ENCODE measurements at regions not wholly inside any gene's neighbourhood (a gene's known extent, or its start where the extent isn't known, plus 50 kb on each side); places are given as distances from the start of the nearest gene placed in this dataset.

GRCh38 chr16:20137194-20137593 is 63.5 kb upstream of the GPR139 start:
- no peak for TF ChIP-seq CTCF (IDR thresholded peaks at IDR 0.05; ENCODE audit: extremely low read depth in 1 of 2, insufficient read depth in 1 of 2, low read depth in 1 of 2, low read length in 2 of 2)
- no peak for TF ChIP-seq POLR2A (IDR thresholded peaks at IDR 0.05; ENCODE audit: low read depth, low read length)
- TF ChIP-seq EZH2 (IDR thresholded peaks at IDR 0.05; ENCODE audit: borderline replicate concordance, low read depth, low read length, severe bottlenecking) = no peak
- TF ChIP-seq, protein P1, sequence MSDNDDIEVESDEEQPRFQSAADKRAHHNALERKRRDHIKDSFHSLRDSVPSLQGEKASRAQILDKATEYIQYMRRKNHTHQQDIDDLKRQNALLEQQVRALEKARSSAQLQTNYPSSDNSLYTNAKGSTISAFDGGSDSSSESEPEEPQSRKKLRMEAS (IDR thresholded peaks at IDR 0.05; ENCODE audit: insufficient read depth, insufficient read length) = no peak
- TF ChIP-seq MYC (IDR thresholded peaks at IDR 0.05; ENCODE audit: low read depth, low read length) = no peak
- no peak for TF ChIP-seq POLR2AphosphoS5 (IDR thresholded peaks at IDR 0.05; ENCODE audit: insufficient read depth, low read depth, low read length)
- TF ChIP-seq GATA2 (IDR thresholded peaks at IDR 0.05; ENCODE audit: insufficient read depth, insufficient read length, low read depth, low read length) = no peak
- TF ChIP-seq JUN (IDR thresholded peaks at IDR 0.05; ENCODE audit: borderline replicate concordance, insufficient read depth, insufficient read length, low read depth) = no peak
- TF ChIP-seq FOS (IDR thresholded peaks at IDR 0.05; ENCODE audit: borderline replicate concordance, insufficient read depth, low read length) = no peak
